CMK (cell line): ENCODE measurements at regions not wholly inside any gene's neighbourhood (a gene's known extent, or its start where the extent isn't known, plus 50 kb on each side); places are given as distances from the start of the nearest gene placed in this dataset.
A peak's percentile ranks its signal among the peaks of the same experiment; 100 is the strongest.

Source experiments
- DNase-seq: peaks from one replicate; pipeline ENCODE4 v3.0.0-alpha.2; 2010; ENCODE audit warnings: low read depth

GRCh38 chr9:88326936-88327335 lies 61.3 kb upstream of the SPIN1 start:
- DNase-seq, result no peak

DNA sequence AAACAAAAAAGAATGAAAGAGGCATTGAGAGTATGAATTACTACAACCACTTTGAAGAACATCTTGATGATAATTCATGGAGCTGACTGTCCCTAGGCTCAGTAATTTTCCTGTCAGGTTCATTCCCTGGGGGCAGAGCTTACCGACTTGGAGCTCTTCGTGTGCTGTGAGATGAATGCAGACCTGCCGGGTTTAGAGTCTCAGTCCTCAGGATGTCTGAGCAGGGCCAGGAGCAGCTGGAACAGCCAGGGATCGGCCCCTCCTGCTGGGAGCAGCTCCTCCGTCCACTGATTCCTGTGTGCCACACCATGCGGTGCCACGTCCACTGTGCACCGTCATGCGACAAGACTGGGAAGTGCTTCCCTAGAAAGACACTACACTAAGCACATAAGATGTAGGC lies 62.2 kb upstream of the SPIN1 start:
- DNase-seq, result no peak

- DNase-seq, result no peak
These were observed 65.2 kb upstream of the SPIN1 start for GRCh38 chr9:88322906-88323566.

GRCh38 chr9:88321764-88322163 lies 66.5 kb upstream of the SPIN1 start:
- no peak for DNase-seq

- no peak for DNase-seq
These were observed 67.4 kb upstream of the SPIN1 start for GRCh38 chr9:88320748-88321415.

GRCh38 chr9:88319936-88320747 lies 68.1 kb upstream of the SPIN1 start:
- DNase-seq, result no peak

- DNase-seq, result no peak
These were observed 74.7 kb upstream of the SPIN1 start for GRCh38 chr9:88313364-88314220.

DNA sequence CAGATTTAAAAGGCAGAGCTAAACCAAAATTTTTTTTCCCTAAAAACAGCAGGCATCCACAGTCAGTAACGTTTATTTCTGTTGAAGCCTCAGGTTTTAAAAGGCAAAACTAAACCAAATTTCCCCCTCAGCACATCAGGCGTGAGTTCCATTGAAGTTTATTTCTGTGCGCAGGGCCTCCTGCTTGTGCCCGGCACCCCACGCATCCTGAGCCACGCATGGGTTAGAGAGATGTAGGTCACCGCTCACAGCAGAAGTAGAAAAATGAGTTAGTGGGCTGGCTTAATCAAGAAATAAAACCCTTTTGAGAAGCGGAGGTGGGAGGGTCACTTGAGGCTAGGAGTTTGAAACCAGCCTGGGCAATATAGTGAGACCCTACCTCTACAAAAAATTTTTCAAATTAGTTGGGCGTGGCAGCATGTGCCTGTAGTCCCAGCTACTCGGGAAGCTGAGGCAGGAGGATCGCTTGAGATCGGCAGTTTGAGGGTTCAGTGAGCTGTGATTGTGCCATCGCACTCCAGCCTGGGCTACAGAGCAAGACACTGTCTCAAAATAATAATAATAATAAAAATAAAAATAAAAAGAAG lies 75.6 kb upstream of the SPIN1 start:
- DNase-seq, result no peak

DNA sequence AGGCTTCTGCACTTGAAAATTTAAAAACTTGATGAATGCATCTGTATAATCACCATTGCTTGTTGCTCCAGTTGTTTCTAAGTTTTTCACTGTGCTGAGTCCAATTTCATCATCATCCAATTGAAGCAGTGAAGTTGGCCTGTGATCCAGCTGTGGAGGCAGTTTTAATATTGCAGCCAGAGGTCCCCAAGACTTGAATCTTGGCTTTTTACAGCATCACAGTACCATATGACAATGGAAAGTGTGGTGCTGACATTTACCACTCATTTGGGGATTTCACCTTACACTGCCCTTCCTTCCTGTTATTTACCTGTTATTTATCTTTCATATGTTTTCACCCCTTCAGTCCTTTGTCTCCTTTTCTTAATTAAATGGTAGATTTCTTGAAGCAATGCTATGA lies 76.2 kb upstream of the SPIN1 start:
- no peak for DNase-seq

DNA sequence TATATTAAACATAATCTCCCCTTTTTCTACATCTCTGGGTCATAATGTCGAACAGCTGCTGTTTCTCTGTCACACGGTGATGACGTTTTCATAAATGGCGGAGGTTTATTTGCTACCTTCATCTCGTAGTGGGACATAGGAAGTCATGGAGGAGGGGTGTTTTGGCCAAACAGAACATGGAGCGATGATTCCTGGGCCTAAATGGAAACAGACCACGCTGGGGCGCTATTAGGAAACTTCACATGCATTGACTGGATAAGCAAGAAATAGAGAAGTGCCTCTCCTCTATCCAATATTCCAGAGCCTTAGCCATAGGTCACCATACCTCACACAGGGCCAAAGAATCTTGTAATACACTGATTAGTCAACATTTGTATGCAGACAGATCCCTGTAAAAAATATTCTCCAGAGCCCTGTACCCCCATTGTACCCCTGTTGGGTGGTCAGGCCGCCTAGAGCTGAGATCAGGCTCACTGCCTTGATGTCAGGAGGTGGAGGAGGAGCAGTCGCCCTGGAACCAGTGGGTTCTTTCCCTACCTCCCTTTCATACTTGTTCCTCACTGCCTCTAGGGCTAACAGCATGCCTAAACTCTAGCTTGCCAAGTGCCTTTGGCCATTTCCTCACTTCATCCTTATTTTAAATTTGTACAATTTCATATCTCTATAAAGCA lies 77.8 kb upstream of the SPIN1 start:
- DNase-seq, result no peak

GRCh38 chr9:88308831-88309560 lies 79.2 kb upstream of the SPIN1 start:
- no peak for DNase-seq

DNA sequence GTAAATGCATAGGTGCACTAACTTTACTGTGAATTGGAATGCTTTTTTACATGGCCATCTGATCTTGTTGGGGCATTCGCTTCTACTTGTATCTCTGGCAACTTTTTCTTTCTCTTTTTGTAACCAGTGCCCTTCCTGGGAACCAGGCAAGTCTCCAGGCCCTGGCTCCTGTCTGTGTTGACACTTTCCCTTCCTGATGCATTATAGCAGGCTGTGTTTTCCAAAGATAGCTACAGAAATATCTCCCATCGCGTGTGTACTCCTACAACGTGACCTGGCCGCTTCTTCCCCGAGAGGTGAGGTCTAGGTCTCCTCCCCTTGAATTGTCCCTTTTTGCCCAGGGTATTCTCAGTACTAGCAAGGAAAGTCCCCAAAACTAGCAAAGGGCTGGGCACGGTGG lies 81.1 kb upstream of the SPIN1 start:
- no peak for DNase-seq

- DNase-seq, result no peak
These were observed 84.4 kb upstream of the SPIN1 start for GRCh38 chr9:88303721-88304451.

DNA sequence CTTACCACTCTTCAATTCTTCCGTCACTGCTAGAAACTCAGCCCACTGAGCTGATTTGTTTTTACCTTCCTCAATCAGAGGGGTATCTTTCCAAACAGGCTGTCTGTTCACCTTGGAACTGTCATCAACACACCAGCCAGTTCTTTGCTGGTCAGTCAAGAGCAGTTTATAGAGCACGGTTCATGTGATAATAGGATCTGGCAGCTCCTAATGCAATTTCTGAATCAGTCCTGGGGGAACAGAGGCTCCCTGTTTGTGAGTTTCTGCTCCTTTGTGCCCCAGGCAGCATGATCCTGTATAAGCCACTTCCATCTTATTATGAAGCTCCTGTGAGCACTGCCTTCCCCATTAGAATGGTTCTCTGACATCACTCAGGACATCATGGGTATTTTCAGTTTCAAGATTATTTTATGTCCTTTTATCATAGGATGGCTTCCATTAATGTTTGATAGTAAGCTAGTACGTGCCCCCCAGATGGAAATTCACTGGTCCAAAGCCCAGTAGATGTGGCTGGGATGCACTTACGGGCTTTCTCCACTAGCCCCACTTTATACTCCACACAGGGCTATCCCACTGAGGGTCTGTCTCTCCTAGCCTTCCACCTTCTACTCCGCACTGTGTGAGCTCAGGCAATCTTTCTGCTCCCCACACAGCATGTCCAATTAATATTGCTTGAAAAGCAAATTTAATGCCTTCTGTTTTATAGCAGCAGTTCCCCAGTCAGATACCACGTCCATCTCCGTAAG lies 85.5 kb upstream of the SPIN1 start:
- DNase-seq, result no peak

- no peak for DNase-seq
These were observed 87.7 kb upstream of the SPIN1 start for GRCh38 chr9:88300556-88300955.

DNA sequence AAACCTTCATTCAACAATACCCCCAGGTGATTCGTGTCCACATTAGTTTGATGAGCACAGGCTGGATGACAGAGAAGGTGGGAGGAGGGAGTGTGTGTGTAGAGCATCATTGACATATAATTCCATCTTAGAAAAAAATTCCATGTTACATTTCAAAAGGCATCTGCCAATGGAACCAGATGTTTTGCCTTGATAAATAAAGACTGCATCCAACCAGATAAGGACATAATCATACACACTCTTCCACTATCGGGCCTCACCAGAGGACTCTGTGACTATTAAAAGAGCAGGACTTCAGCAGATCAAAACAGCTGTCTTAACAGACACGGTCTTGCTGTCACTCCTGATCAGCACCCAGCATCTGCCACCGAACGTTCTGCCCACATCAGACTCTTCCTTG lies 96.4 kb upstream of the SPIN1 start:
- peak; percentile 73 for DNase-seq

- no peak for DNase-seq
These were observed 97.2 kb upstream of the SPIN1 start for GRCh38 chr9:88291056-88291455.

DNA sequence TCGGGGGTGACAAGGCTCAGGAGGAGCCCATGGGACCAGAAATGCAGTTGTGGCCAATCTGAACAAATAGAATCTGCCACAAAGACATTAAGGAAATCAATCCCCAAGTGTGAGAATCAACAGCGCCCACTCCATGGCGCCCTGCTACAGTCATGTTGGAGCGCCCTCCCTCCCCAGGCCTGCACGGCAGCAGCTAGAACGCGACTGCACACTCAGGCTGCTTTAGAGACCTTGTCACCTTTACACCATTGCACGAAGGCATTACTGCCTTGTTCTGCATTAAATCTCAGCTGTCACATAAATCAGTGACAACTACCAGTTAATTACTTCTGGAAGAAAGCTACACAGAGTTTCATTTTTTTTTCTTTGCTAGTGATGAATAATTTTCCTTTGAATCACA lies 98.7 kb upstream of the SPIN1 start:
- DNase-seq, result no peak

- no peak for DNase-seq
These were observed 100.3 kb upstream of the SPIN1 start for GRCh38 chr9:88287972-88288371.
